ENCODE measurements at regions not wholly inside any gene's neighbourhood (a gene's known extent, or its start where the extent isn't known, plus 50 kb on each side); places are given as distances from the start of the nearest gene placed in this dataset.

GRCh38 chr1:30471307-30471706 is 252.1 kb downstream of the MATN1 start:
- DNase-seq (ENCODE audit: low read depth) = no peak
- no peak for TF ChIP-seq CTCF (IDR thresholded peaks at IDR 0.05; ENCODE audit: insufficient read depth, low read length, poor library complexity, severe bottlenecking)
- Histone ChIP-seq H3K4me3 (ENCODE audit: low read depth, low read length) (no peak overlapping the region), H3K27me3 (ENCODE audit: control insufficient read depth, insufficient read depth, low read length) (no peaks in the 10 kb centered on the region), H3K36me3 (ENCODE audit: control insufficient read depth, insufficient read depth, low read length) (no peaks in the 10 kb centered on the region)

- Histone ChIP-seq H3K36me3 (ENCODE audit: control insufficient read depth, insufficient read depth, low read length) (no peaks in the 10 kb centered on the region), H3K27me3 (ENCODE audit: control insufficient read depth, insufficient read depth, low read length) (no peaks in the 10 kb centered on the region), H3K4me3 (ENCODE audit: low read depth, low read length) (no peak overlapping the region)
- no peak for TF ChIP-seq CTCF (IDR thresholded peaks at IDR 0.05; ENCODE audit: insufficient read depth, low read length, poor library complexity, severe bottlenecking)
- no peak for DNase-seq (ENCODE audit: low read depth)
These were observed 254.0 kb downstream of the MATN1 start for GRCh38 chr1:30469426-30469825.

GRCh38 chr1:30467101-30467500 is 256.3 kb downstream of the MATN1 start:
- DNase-seq (ENCODE audit: low read depth) = no peak
- no peak for TF ChIP-seq CTCF (IDR thresholded peaks at IDR 0.05; ENCODE audit: insufficient read depth, low read length, poor library complexity, severe bottlenecking)
- H3K4me3 ChIP-seq (ENCODE audit: low read depth, low read length) = no peak overlapping the region
- no peaks in the 10 kb centered on the region for H3K27me3 ChIP-seq (ENCODE audit: control insufficient read depth, insufficient read depth, low read length)
- no peaks in the 10 kb centered on the region for H3K36me3 ChIP-seq (ENCODE audit: control insufficient read depth, insufficient read depth, low read length)

GRCh38 chr1:30466610-30467009 is 256.8 kb downstream of the MATN1 start:
- TF ChIP-seq CTCF (IDR thresholded peaks at IDR 0.05; ENCODE audit: insufficient read depth, low read length, poor library complexity, severe bottlenecking) = no peak
- no peak for DNase-seq (ENCODE audit: low read depth)
- no peaks in the 10 kb centered on the region for H3K36me3 ChIP-seq (ENCODE audit: control insufficient read depth, insufficient read depth, low read length)

GRCh38 chr1:30466026-30466425 is 257.4 kb downstream of the MATN1 start:
- no peak for DNase-seq (ENCODE audit: low read depth)
- H3K27me3 ChIP-seq (ENCODE audit: control insufficient read depth, insufficient read depth, low read length) = no peaks in the 10 kb centered on the region
- no peak overlapping the region for H3K4me3 ChIP-seq (ENCODE audit: low read depth, low read length)
- no peak for TF ChIP-seq CTCF (IDR thresholded peaks at IDR 0.05; ENCODE audit: insufficient read depth, low read length, poor library complexity, severe bottlenecking)
- no peaks in the 10 kb centered on the region for H3K36me3 ChIP-seq (ENCODE audit: control insufficient read depth, insufficient read depth, low read length)

More at GRCh38 chr1:30466610-30467009, 256.8 kb downstream of the MATN1 start:
- Histone ChIP-seq H3K4me3 (ENCODE audit: low read depth, low read length) (no peak overlapping the region), H3K27me3 (ENCODE audit: control insufficient read depth, insufficient read depth, low read length) (no peaks in the 10 kb centered on the region)

- Histone ChIP-seq H3K36me3 (ENCODE audit: control insufficient read depth, insufficient read depth, low read length) (no peaks in the 10 kb centered on the region), H3K27me3 (ENCODE audit: control insufficient read depth, insufficient read depth, low read length) (no peaks in the 10 kb centered on the region), H3K4me3 (ENCODE audit: low read depth, low read length) (no peak overlapping the region)
- no peak for DNase-seq (ENCODE audit: low read depth)
- no peak for TF ChIP-seq CTCF (IDR thresholded peaks at IDR 0.05; ENCODE audit: insufficient read depth, low read length, poor library complexity, severe bottlenecking)
These were observed 258.3 kb downstream of the MATN1 start for GRCh38 chr1:30465096-30465495.

Measured in kidney epithelial cell (primary cell).